GM18505 (cell line): ENCODE measurements at regions not wholly inside any gene's neighbourhood (a gene's known extent, or its start where the extent isn't known, plus 50 kb on each side); places are given as distances from the start of the nearest gene placed in this dataset.
"Not testable (repeated sequence)": the region's sequence is repeated elsewhere in the genome, so short reads cannot be mapped to it uniquely, and the experiment has no call there.

Experiments used
- ATAC-seq: cut with Tn5 transposase; IDR thresholded peaks from one replicate; pipeline ENCODE4 v1.9.1; 2021; ENCODE audit not compliant: unreplicated experiment
- POLR2A ChIP-seq: IDR thresholded peaks from 4 replicates; pipeline ENCODE4 v1.6.1; 2011; ENCODE audit warnings: borderline replicate concordance; ENCODE audit not compliant: insufficient read depth, insufficient read length; ENCODE audit errors: extremely low read depth

DNA sequence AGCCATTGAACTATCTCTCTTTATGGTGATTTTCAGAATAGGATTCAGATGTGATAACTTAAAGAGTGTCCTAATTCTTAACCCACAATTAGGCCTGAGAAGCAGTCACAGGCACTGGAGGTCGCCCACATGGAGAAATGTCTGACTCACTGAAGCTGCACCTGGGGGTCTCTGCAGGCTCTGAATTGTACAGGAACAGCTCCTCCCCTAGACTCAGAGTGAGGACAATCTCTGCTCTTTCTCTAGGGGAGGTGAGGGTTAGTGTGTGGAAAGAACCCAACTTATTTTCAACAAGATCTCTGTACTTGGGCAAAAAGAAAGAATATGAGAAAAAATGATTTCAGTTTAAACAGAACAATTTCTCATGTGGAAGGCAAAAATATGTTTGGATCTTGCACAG is 1124.6 kb downstream of the TMEM121 start:
- no peak for TF ChIP-seq POLR2A

DNA sequence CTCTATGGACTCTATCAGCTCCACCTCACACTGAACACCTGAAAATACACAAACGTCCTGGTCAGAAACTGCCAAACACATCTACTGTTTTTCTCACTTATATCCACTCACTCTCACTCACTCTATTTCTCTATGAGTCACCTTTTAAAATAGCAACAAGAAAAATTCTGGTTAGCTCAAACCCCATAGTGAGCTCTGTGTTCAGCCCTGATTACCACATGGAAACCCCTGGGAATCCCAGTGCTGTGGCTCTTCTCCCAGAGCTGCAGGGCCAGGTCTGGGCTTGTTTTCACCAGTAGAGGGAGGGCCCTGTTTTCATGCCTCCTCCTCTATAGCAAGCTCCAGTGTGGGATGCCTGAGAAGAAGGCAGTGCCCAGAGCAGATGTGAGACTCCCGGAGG is 1126.1 kb downstream of the TMEM121 start:
- ATAC-seq, result no peak

More for the DNA sequence above, 1124.6 kb downstream of the TMEM121 start:
- ATAC-seq, result no peak

DNA sequence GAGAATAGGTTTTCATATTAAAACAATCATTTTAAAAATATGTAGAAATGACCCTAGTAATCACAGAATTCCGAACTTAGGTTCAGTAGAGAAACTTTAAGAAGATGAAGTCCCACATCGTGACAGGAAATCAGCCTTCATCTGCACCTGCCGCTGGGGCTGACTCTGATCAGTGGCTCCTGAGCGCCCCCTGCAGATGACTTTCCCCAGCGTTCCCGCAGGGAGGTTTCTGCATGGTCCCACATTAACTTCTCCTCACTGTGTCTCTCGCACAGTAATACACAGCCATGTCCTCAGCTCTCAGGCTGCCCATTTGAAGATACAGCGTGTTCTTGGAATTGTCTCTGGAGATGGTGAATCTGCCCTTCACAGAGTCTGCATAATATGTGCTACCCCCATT is 1131.1 kb downstream of the TMEM121 start:
- no peak for TF ChIP-seq POLR2A

More for the DNA sequence above, 1126.1 kb downstream of the TMEM121 start:
- TF ChIP-seq POLR2A, result no peak

DNA sequence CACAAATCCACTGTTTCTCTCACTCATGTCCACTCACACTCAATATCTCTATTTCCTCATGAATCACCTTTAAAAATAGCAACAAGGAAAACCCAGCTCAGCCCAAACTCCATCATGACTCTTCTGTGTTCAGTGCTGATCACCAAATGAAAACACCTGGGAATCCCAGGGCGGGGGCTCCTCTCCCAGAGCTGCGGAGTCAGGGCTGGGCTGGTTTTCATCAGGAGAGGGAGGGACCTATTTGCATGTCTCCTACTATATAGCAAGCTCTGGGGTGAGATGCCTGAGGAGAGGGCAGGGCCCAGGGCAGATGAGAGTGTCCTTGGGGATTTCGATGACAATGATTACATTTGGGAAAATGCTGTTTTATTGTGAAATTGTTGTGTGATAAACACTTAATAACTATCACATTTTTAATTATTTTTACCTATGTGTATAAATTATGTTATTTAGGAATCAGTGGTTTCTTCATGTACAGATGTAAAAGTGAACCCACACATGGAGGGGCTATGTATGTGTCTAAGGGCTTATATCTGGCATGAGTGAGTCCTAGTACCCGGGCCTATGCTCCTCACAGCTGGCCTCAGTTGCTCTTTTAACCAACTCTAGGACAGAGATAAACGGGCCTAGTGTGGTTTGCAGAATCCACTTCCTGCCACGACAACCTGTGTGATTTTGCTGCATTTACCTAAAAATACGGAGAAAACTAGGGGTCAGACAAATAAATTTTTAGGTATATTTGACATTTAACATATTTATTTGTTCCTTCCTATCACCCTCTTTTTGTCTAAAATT is 1131.9 kb downstream of the TMEM121 start:
- not testable (repeated sequence) for ATAC-seq

More for the DNA sequence above, 1131.1 kb downstream of the TMEM121 start:
- no peak for ATAC-seq

DNA sequence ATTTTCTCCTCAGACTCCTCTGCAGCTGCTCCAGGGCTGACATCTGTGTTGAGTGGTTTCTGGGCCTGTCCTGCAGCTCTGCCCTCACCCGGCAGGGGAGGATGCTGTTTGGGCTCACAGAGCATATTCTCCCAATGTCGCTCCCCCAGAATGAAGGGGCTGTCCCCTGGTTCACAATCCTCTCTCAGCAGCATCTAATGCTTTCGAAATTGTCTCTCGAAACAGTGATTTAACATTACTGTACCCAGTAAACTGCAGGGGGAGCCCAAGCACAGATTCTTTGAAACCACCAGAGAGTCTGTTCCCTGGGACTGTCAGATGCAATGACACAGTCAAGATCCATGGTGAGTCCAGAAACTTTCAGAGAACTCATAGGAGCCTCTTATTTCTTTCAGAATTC is 1135.2 kb downstream of the TMEM121 start:
- not testable (repeated sequence) for ATAC-seq

DNA sequence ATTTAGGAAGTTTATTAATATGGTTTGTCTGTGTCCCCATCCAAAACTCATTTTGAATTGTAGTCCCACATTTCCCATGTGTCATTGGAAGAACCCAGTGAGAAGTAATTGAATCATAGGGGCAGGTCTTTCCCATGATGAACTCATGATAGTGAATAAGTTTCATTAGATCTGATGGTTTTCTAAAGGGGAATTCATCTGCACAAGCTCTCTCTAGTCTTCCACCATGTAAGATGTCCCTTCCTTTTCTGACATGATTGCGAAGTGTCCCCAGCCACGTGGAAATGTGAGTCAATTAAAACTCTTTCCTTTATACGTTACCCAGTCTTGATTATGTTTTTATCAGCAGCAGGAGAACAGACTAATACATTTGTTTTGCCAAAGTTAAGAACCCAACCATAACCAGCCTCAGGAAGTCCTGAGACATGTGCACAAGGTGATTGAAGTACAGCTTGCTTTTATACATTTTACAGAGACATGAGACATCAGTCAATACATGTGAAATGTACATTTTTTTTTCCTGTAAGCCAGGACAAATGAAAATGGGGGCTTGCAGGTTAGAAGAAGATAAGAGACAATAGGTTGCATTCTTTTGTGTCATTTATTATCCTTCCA is 1136.7 kb downstream of the TMEM121 start:
- ATAC-seq, result no peak
- no peak for TF ChIP-seq POLR2A

DNA sequence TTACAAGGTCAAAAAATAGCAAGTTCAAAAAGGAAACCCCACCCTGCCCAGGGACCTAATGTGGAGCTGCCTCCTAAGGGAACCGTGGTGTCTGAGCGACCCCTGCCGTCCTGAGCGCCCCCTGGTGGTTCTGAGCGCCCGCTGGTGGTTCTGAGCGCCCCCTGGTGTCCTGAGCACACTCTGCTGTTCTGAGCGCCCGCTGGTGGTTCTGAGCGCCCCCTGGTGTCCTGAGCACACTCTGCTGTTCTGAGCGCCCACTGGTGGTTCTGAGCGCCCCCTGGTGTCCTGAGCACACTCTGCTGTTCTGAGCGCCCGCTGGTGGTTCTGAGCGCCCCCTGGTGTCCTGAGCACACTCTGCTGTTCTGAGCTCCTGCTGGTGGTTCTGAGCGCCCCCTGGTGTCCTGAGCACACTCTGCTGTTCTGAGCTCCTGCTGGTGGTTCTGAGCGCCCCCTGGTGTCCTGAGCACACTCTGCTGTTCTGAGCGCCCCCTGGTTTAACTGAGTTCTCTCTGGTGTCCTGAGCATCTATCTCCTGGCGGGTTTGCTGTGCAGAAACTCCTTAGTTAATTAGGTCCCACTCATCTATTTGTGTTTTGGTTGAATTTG is 1137.5 kb downstream of the TMEM121 start:
- not testable (repeated sequence) for ATAC-seq

DNA sequence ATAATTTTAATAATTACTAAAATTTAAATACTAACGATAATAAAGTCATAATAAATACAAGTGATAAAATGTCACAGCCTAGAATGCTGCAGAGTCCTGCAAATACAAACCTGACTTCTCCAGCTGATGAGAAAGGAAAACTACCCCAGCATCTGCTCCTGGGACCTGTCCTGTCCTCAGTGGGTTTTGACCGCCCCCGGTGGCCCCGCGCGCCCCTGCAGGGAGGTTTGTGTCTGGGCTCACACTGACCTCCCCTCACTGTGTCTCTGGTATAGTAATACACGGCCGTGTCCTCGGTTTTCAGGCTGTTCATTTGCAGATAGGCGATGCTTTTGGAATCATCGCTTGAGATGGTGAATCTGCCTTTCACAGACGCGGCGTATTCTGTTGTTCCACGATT is 1139.4 kb downstream of the TMEM121 start:
- TF ChIP-seq POLR2A, result no peak
- ATAC-seq, result no peak

DNA sequence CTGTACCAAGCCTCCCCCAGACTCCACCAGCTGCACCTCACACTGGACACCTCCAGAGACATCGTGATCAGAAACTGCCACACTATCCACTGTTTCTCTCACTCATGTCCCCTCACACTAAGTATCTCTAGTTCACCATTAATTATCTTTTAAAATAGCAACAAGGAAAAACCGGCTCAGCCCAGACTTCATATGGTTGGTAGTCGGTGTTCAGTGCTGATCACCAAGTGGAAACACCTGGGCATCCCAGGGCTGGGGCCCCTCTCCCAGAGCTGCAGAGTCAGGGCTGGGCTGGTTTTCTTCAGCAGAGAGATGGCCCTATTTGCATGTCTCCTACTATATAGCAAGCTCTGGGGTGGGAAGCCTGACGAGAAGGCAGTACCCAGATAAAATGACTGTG is 1140.0 kb downstream of the TMEM121 start:
- no peak for TF ChIP-seq POLR2A
- no peak for ATAC-seq

DNA sequence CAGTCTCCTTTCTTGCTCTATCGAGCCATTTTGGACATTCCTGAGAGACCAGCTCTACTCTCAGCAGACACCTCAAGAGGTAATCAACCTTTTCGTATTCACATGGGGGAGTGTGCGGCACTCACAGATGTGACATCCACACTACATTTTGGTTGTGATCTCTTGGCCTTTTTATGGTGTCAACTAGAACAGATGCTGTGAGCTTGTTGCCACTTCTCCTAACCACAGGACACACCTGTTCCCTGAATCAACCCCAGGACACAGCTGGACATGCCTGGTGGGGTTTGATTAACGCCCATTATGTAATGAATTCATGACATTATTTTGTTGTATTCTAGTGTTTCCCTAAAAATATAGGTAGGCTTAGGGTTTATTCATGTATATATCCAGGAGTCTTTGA is 1143.6 kb downstream of the TMEM121 start:
- TF ChIP-seq POLR2A, result no peak
- no peak for ATAC-seq

DNA sequence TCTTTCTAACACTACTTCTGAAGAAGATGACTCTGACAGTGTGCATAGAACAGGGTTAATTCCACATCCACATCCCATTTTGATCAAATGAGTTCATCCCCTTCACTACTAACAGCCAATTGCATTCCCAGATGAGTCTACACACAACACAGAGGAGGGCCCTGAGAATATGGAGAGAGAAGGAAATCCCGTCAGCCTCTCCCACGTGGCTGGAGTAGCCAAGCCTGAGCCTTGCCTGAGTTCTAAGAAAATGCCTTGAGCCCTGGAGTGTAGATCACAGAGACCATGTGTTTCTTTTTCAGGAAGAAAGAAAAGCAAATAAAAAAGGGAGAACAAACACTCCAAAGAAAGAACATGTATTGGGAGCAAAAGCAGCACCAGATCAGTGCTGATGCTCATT is 1147.7 kb downstream of the TMEM121 start:
- not testable (repeated sequence) for ATAC-seq

DNA sequence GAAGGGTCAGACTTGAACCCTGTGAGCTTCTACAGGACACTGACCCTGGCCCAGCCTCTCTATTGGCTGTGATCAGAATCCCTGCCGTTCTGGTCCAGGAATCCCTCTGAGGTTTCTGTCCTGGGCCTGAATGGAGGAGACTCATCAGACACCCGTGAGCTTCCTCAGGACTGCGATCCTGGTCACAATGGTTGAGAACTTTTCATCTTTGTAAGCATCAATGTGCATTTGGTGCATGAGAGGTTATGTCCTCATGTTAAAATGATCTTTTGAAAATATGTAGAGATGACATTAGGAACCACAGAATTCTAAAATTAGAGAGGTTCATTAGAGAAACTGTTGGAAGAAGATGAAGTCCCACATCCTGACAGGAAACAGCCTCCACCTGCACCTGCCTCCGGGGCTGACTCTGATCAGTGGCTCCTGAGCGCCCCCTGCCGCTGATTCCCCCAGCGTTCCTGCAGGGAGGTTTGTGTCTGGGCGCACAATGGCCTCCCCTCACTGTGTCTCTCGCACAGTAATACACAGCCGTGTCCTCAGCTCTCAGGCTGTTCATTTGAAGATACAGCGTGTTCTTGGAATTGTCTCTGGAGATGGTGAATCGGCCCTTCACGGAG is 1148.2 kb downstream of the TMEM121 start:
- ATAC-seq, result not testable (repeated sequence)

DNA sequence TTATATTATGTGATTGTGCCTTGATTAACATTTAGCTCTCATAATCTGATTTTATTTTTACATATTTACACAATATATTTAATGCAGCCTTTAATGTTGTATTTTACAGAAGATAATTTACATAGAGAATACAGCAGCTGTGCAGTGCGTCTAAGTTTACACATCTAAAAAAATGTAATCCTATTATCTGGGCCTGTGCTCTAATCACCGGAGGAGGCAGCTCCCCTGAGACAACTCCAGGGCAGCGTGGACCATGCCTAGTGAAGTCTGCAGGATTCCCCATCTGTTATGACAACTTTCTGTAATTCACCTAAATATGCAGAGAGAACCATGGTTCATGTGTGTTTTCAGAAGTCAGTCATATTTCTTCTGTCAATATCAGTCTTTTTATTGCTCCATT is 1149.3 kb downstream of the TMEM121 start:
- ATAC-seq, result not testable (repeated sequence)

DNA sequence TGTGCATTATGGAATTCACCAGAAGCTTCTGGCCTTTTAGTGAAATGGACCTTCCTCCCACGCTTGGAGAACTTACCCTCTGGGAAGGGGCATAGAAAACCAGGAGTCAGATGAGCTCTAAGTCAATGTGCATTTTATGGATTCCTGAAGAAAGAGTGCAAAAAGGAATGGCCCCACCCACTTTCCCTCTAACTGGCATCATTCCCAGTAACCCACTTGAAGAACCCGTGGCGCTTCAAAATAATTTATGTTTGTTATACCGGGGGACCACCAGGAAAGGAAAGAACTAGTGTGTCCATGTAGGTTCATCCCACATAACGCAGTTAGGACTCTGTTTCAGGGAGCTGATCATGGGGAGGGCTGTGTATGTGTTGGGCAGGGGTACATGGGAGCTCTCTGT is 1153.4 kb downstream of the TMEM121 start:
- no peak for TF ChIP-seq POLR2A
- no peak for ATAC-seq

DNA sequence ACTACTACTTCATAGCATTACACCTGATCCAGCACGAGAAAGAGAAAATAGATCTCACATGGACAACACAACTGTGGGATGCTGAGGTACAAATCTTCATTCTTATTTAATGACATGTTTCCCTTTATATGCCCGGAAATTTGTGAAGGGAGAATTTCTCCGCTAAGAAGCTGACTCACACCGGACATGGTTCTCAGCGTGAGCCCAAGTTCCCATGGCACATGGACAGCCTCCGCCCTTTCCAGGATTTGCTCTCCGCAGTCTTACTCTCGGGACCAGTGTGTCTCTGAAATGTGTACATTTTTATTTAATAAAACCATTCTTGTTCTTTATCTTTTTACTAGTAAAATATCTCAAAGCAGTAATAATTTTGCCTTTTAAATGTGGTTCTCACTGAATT is 1154.8 kb downstream of the TMEM121 start:
- ATAC-seq, result no peak
- TF ChIP-seq POLR2A, result no peak

DNA sequence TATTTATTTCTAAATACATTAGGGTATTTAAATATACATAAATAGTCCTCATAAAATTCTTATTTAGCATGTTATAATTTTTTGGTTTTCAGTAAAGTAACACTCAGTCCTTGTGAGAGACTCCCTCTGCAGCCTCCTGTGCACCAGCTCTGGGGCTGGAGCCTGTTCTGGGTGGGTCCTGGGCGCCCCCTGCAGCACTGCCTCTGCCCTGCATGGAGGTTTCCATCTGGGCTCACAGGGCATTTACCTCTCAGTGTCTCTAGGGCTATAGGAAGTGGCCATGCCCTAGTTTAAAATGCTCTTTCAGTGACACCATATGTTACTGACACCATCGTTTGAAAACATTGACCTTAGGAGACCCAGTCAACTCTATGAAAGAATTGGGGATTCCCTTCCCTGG is 1155.2 kb downstream of the TMEM121 start:
- no peak for TF ChIP-seq POLR2A
- ATAC-seq, result no peak
